Sigmoid colon (tissue), 4 donors: ENCODE measurements at regions not wholly inside any gene's neighbourhood (a gene's known extent, or its start where the extent isn't known, plus 50 kb on each side); places are given as distances from the start of the nearest gene placed in this dataset.

Source experiments
- CTCF ChIP-seq, 4 experiments: fragments of 450-650 bp in 3 of 4; fragments of 200-600 bp in 1 of 4; IDR thresholded peaks; one replicate each; pipeline ENCODE4 v1.5.1; 2016 to 2019; ENCODE audit warnings: antibody characterized with exemption in 4 of 4, mild to moderate bottlenecking in 3 of 4, moderate library complexity in 2 of 4
- EP300 ChIP-seq, 4 donors: sonication (generic); formaldehyde crosslinking; IDR thresholded peaks; one replicate each; pipeline ENCODE4 v1.6.1; 2017; ENCODE audit warnings: antibody characterized with exemption in 4 of 4
- POLR2A ChIP-seq, 2 donors: fragments of 450-650 bp; IDR thresholded peaks; one replicate each; pipeline ENCODE4 v1.6.1; 2016; ENCODE audit warnings: antibody characterized with exemption in 2 of 2, mild to moderate bottlenecking in 2 of 2, moderate library complexity in 2 of 2
- POLR2AphosphoS5 ChIP-seq, 4 donors: sonication (generic); formaldehyde crosslinking; IDR thresholded peaks; one replicate each; pipeline ENCODE4 v1.6.1; 2017; ENCODE audit warnings: antibody characterized with exemption in 4 of 4

- TF ChIP-seq CTCF (IDR thresholded peaks at IDR 0.05), result no peak
- TF ChIP-seq POLR2AphosphoS5 (IDR thresholded peaks at IDR 0.05), result no peak
- TF ChIP-seq POLR2A (IDR thresholded peaks at IDR 0.05), result no peak
- TF ChIP-seq EP300 (IDR thresholded peaks at IDR 0.05), result no peak
Measured at GRCh38 chr2:9771101-9771449, 72.2 kb upstream of the TAF1B start.
